ENCODE measurements at regions not wholly inside any gene's neighbourhood (a gene's known extent, or its start where the extent isn't known, plus 50 kb on each side); places are given as distances from the start of the nearest gene placed in this dataset.

GRCh38 chr4:189083769-189084168 is 856.9 kb upstream of the FRG1 start:
- no peak for DNase-seq (ENCODE audit: low spot score)
- TF ChIP-seq CTCF (IDR thresholded peaks at IDR 0.05; ENCODE audit: extremely low read depth, missing control alignments), result no peak

- no peak for DNase-seq (ENCODE audit: low spot score)
- no peak for TF ChIP-seq CTCF (IDR thresholded peaks at IDR 0.05; ENCODE audit: extremely low read depth, missing control alignments)
Observed at GRCh38 chr4:189084671-189085070, 856.0 kb upstream of the FRG1 start.

- TF ChIP-seq CTCF (IDR thresholded peaks at IDR 0.05; ENCODE audit: extremely low read depth, missing control alignments), result no peak
- no peak for DNase-seq (ENCODE audit: low spot score)
Observed at GRCh38 chr4:189087971-189088370, 852.7 kb upstream of the FRG1 start.

GRCh38 chr4:189088780-189089179 is 851.9 kb upstream of the FRG1 start:
- no peak for TF ChIP-seq CTCF (IDR thresholded peaks at IDR 0.05; ENCODE audit: extremely low read depth, missing control alignments)
- no peak for DNase-seq (ENCODE audit: low spot score)

- no peak for TF ChIP-seq CTCF (IDR thresholded peaks at IDR 0.05; ENCODE audit: extremely low read depth, missing control alignments)
- DNase-seq (ENCODE audit: low spot score), result no peak
Observed at GRCh38 chr4:189090174-189090814, 850.4 kb upstream of the FRG1 start.

- no peak for DNase-seq (ENCODE audit: low spot score)
- no peak for TF ChIP-seq CTCF (IDR thresholded peaks at IDR 0.05; ENCODE audit: extremely low read depth, missing control alignments)
Observed at GRCh38 chr4:189092581-189092980, 848.1 kb upstream of the FRG1 start.

GRCh38 chr4:189096108-189096507 is 844.6 kb upstream of the FRG1 start:
- no peak for TF ChIP-seq CTCF (IDR thresholded peaks at IDR 0.05; ENCODE audit: extremely low read depth, missing control alignments)

More at GRCh38 chr4:189096108-189096507, 844.6 kb upstream of the FRG1 start:
- no peak for DNase-seq (ENCODE audit: low spot score)
